ENCODE measurements at regions not wholly inside any gene's neighbourhood (a gene's known extent, or its start where the extent isn't known, plus 50 kb on each side); places are given as distances from the start of the nearest gene placed in this dataset.

DNA sequence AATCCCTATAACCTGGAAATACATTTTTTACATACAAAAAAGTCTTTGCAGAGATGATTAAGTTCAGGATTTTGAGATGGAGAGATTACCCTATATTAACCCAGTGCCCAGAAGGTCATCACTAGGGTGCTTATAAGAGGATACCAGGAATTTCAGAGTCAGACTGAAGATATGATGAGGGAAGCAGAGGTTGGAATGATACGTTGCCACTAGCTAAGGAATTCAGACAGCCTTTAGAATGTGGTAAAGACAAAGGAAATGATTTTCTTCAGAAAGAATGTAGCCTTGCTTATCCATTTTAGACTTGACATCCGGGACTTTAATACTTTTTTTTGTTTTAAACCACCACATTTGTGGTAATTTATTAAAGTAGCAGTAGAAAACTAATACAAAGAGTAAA, 2176.8 kb upstream of the C9orf72 start:
- intact Hi-C loops (cut with micrococcal nuclease): no loop called here

More for the DNA sequence above, 2176.8 kb upstream of the C9orf72 start:
- Histone ChIP-seq H3K79me2 (ENCODE audit: control insufficient read depth, insufficient read depth, low read length) (no peaks in the 10 kb centered on the region), H3K9ac (ENCODE audit: insufficient read depth in 1 of 2, low read depth in 2 of 2, low read length in 2 of 2) (no peak overlapping the region), H3K4me2 (ENCODE audit: insufficient read depth, low read length) (no peak overlapping the region), H3K36me3 (ENCODE audit: control insufficient read depth, insufficient read depth, low read length) (no peaks in the 10 kb centered on the region), H3K27me3 (ENCODE audit: control insufficient read depth in 2 of 2, insufficient read depth in 2 of 2, low read length in 2 of 2) (no peaks in the 10 kb centered on the region), H3K9me3 (replicated peaks; ENCODE audit: control insufficient read depth, insufficient read depth, low read depth, low read length) (no peaks in the 10 kb centered on the region), H4K20me1 (replicated peaks; ENCODE audit: control insufficient read depth, insufficient read depth, low read length) (no peaks in the 10 kb centered on the region), H3K9me1 (ENCODE audit: control insufficient read depth, insufficient read depth, low read length) (no peaks in the 10 kb centered on the region), H3K4me3 (no peak overlapping the region), H3K27ac (ENCODE audit: extremely low read depth, low read depth, low read length) (no peak overlapping the region), H2AFZ (ENCODE audit: low read depth, low read length) (no peak overlapping the region), H3K4me1 (replicated peaks in 1 of 2; ENCODE audit: control insufficient read depth in 2 of 2, insufficient read depth in 2 of 2, low read length in 2 of 2) (no peaks in the 10 kb centered on the region)
- CTCF ChIA-PET (ENCODE audit: low intra/inter-chr PET ratio): no interaction called here
- FAIRE-seq: no peak
- in situ Hi-C loops (cut with MboI): no loop called here
- no TSS peak for BruUV-seq (replicated peaks)
- POLR2A ChIA-PET: no interaction called here
- no peak for DNase-seq (ENCODE audit: extremely low read depth in 1 of 4, low spot score in 3 of 4)
- ATAC-seq: no peak
- TF ChIP-seq, protein P1, sequence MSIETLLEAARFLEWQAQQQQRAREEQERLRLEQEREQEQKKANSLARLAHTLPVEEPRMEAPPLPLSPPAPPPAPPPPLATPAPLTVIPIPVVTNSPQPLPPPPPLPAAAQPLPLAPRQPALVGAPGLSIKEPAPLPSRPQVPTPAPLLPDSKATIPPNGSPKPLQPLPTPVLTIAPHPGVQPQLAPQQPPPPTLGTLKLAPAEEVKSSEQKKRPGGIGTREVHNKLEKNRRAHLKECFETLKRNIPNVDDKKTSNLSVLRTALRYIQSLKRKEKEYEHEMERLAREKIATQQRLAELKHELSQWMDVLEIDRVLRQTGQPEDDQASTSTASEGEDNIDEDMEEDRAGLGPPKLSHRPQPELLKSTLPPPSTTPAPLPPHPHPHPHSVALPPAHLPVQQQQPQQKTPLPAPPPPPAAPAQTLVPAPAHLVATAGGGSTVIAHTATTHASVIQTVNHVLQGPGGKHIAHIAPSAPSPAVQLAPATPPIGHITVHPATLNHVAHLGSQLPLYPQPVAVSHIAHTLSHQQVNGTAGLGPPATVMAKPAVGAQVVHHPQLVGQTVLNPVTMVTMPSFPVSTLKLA (conservative IDR thresholded peaks at IDR 0.05): no peak
- TF ChIP-seq JUN (IDR thresholded peaks at IDR 0.05; ENCODE audit: borderline replicate concordance, low read depth, low read length) (no peak), JUN (CRISPR knock-in tag; IDR thresholded peaks at IDR 0.05; ENCODE audit: borderline replicate concordance) (no peak), NFE2 (IDR thresholded peaks at IDR 0.05; ENCODE audit: low read depth) (no peak), SETDB1 (IDR thresholded peaks at IDR 0.05; ENCODE audit: low read length) (no peak), NFATC3 (IDR thresholded peaks at IDR 0.05) (no peak), PML (IDR thresholded peaks at IDR 0.05; ENCODE audit: low read length) (no peak), ZNF133 (CRISPR knock-in tag; IDR thresholded peaks at IDR 0.05) (no peak), ZBTB17 (CRISPR knock-in tag; IDR thresholded peaks at IDR 0.05) (no peak), SMAD4 (CRISPR knock-in tag; conservative IDR thresholded peaks at IDR 0.05) (no peak), ZBTB7A (IDR thresholded peaks at IDR 0.05; ENCODE audit: borderline replicate concordance, control insufficient read depth, low read depth, low read length) (no peak), KDM2B (CRISPR knock-in tag; IDR thresholded peaks at IDR 0.05) (no peak), POLR2H (tag; IDR thresholded peaks at IDR 0.05; ENCODE audit: low read depth) (no peak), ETV5 (CRISPR knock-in tag; IDR thresholded peaks at IDR 0.05; ENCODE audit: low read depth) (no peak), MEF2D (tag; conservative IDR thresholded peaks at IDR 0.05; ENCODE audit: low read depth) (no peak)
- TF ChIP-seq, protein P2, sequence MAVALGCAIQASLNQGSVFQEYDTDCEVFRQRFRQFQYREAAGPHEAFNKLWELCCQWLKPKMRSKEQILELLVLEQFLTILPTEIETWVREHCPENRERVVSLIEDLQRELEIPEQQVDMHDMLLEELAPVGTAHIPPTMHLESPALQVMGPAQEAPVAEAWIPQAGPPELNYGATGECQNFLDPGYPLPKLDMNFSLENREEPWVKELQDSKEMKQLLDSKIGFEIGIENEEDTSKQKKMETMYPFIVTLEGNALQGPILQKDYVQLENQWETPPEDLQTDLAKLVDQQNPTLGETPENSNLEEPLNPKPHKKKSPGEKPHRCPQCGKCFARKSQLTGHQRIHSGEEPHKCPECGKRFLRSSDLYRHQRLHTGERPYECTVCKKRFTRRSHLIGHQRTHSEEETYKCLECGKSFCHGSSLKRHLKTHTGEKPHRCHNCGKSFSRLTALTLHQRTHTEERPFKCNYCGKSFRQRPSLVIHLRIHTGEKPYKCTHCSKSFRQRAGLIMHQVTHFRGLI (CRISPR knock-in tag; IDR thresholded peaks at IDR 0.05): no peak
- no CpG with 5 or more reads among the region's 2 CpGs for WGBS (ENCODE audit: insufficient coverage, low coverage, missing lambda C conversion rate)

Measured in K562 (cell line).